Brain microvascular endothelial cell (primary cell): ENCODE measurements at regions not wholly inside any gene's neighbourhood (a gene's known extent, or its start where the extent isn't known, plus 50 kb on each side); places are given as distances from the start of the nearest gene placed in this dataset.

Source experiments
- DNase-seq: peaks from one replicate; pipeline ENCODE4 v3.0.0-alpha.2; 2020
- H3K27ac ChIP-seq: fragments of 250-450 bp; sonication (Bioruptor Pico); 2 replicates; pipeline ENCODE4 v1.5.1; 2020; ENCODE audit warnings: mild to moderate bottlenecking, moderate library complexity
- H3K27me3 ChIP-seq: fragments of 250-450 bp; sonication (Bioruptor Pico); replicated peaks from 2 replicates; pipeline ENCODE4 v1.5.1; 2020; ENCODE audit warnings: mild to moderate bottlenecking
- H3K36me3 ChIP-seq: fragments of 250-450 bp; sonication (Bioruptor Pico); replicated peaks from 2 replicates; pipeline ENCODE4 v1.5.1; 2020; ENCODE audit warnings: mild to moderate bottlenecking
- H3K4me3 ChIP-seq: 2 replicates; pipeline ENCODE4 v1.5.1; 2011; ENCODE audit warnings: low read depth, mild to moderate bottlenecking, control low read depth, low read length, moderate library complexity
- in situ Hi-C: cut with HindIII; loops from 2 replicates; pipeline ENCODE4 v1.10.0; 2017; ENCODE audit warnings: low sequenced_read_pairs, low pct_ligation_motif_present
- TF ChIP-seq, protein P1 (sequence below): IDR thresholded peaks from 2 replicates; pipeline ENCODE4 v1.5.1; 2011; ENCODE audit warnings: low read depth, mild to moderate bottlenecking, moderate library complexity, low read length, control low read depth, inconsistent platforms; ENCODE audit errors: missing control alignments

DNA sequence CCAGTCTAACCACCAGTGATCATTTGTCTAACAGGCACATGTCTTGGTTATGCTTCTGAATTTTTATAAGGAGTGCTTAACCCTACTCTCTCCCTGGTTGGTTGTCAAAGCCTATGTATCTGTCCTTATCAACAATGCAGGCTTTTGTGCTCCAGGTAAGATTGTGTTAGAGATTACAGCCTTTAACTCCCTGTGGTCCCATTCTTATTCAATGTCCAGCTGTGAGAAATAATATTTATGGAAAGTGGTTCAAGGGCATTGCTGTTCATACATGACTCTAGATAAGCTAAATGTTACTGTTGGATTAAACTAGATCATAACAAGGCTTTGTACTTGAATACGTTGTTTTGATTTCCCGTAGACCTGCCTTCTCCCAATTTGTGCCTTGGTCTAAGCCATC lies 146.1 kb upstream of the TSC22D2 start:
- in situ Hi-C loops: no loop called here
- no peaks in the 10 kb centered on the region for H3K27me3 ChIP-seq
- H3K4me3 ChIP-seq: no peak overlapping the region
- TF ChIP-seq, protein P1, sequence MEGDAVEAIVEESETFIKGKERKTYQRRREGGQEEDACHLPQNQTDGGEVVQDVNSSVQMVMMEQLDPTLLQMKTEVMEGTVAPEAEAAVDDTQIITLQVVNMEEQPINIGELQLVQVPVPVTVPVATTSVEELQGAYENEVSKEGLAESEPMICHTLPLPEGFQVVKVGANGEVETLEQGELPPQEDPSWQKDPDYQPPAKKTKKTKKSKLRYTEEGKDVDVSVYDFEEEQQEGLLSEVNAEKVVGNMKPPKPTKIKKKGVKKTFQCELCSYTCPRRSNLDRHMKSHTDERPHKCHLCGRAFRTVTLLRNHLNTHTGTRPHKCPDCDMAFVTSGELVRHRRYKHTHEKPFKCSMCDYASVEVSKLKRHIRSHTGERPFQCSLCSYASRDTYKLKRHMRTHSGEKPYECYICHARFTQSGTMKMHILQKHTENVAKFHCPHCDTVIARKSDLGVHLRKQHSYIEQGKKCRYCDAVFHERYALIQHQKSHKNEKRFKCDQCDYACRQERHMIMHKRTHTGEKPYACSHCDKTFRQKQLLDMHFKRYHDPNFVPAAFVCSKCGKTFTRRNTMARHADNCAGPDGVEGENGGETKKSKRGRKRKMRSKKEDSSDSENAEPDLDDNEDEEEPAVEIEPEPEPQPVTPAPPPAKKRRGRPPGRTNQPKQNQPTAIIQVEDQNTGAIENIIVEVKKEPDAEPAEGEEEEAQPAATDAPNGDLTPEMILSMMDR: no peak
- no peak for DNase-seq
- no peaks in the 10 kb centered on the region for H3K36me3 ChIP-seq
- no peak overlapping the region for H3K27ac ChIP-seq

DNA sequence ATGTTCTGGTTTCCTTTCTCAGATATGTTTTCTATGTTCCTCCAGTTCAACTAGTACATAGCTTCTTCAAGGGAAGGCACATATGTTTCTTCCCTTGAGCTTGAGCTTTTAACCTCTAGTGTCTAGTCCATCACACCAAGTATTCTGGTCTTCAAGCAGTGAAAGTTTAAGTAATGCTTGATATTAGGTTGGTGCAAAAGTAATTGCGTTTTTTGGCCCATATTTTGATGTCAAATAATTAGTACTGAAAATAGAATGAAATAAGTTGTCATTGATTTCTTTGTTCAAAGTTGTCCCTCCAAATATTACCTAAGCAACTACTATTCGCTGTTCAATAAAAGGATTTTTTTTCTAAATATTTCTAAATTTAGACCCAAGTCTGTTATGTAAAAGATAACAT lies 146.7 kb upstream of the TSC22D2 start:
- no peak for DNase-seq
- TF ChIP-seq, protein P1: no peak
- Histone ChIP-seq H3K27me3 (no peaks in the 10 kb centered on the region), H3K36me3 (no peaks in the 10 kb centered on the region), H3K4me3 (no peak overlapping the region), H3K27ac (no peak overlapping the region)
- in situ Hi-C loops: no loop called here

DNA sequence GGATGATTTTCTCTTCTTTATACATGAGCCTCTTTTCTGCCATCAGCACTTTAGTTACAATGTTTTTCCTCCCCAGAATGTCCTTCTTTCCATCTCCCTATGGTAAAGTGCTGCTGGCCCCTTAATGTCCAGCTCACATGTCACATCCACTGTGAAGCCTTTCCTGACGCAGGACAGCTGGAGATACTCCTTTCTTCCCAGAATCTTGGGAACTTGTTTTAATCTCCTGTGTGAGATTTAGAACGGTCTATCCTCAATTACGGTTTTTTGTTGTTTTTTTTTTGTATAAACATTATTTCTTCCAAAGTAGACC lies 147.7 kb upstream of the TSC22D2 start:
- no peak for DNase-seq
- Histone ChIP-seq H3K27ac (no peak overlapping the region), H3K27me3 (no peaks in the 10 kb centered on the region), H3K36me3 (no peaks in the 10 kb centered on the region), H3K4me3 (no peak overlapping the region)
- in situ Hi-C loops: no loop called here
- TF ChIP-seq, protein P1: no peak

DNA sequence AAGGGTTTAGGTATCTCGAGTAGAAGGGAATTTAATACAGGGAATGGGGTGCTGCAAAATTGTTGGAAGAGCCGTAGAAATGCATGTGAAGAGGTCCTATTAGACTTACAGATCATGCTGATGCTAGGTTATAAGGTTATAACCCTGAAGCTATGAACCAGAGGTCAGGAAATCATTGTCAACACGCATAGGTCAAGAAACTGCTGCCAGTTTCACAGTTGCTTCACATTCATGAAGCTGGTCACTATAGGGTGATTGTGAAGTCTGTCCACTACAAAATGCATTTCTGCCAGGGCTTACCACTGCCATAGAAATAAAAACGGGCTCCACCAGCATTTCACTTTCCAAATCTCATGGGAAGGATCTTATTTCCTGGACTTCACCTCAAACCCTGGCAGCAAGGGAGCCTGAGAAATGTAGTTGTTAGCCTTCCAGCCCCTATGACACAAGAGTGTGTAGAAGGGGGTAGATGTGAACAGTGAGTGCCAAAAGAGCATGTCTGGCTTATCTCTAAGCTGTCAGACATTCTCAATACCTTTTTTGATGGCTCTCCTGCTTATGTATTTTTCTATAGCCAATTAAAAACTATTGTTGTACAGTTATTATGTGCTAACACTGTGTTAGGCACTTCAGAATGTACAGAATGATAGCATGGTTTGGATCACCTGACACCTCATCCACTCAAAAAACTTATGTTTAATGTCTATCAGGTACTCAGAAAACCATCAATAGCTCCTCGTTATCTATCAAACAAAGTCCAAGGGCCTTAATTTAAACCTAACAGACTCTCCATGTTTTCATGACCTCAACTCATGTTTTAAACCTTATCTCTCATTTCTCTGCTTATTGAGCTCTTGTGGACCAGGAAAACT lies 148.3 kb upstream of the TSC22D2 start:
- no peaks in the 10 kb centered on the region for H3K36me3 ChIP-seq
- TF ChIP-seq, protein P1: no peak
- in situ Hi-C loops: no loop called here
- H3K27ac ChIP-seq: no peak overlapping the region
- no peak overlapping the region for H3K4me3 ChIP-seq
- H3K27me3 ChIP-seq: no peaks in the 10 kb centered on the region
- no peak for DNase-seq

DNA sequence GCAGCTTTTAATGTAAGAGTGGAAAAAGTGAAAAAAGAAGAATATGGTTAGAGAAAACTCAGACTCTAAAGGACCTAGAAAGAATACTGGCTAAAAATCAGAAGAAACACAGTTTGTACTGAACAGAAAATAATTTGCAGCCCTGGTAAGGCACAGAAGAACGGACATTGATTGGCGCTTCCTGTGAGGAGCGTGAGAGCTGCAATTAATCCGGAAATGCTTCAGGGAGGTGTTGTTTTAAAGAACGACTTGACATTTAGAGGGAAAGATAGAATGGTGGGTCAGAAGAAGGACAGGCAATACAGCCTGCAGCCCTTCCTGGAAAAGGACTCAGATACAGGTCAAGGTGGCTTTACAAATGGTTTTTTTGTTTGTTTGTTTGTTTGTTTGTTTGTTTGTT lies 151.3 kb upstream of the TSC22D2 start:
- no peak overlapping the region for H3K4me3 ChIP-seq
- no peak overlapping the region for H3K27ac ChIP-seq
- in situ Hi-C loops: no loop called here
- TF ChIP-seq, protein P1: no peak
- no peak for DNase-seq
- no peaks in the 10 kb centered on the region for H3K27me3 ChIP-seq
- H3K36me3 ChIP-seq: no peaks in the 10 kb centered on the region

DNA sequence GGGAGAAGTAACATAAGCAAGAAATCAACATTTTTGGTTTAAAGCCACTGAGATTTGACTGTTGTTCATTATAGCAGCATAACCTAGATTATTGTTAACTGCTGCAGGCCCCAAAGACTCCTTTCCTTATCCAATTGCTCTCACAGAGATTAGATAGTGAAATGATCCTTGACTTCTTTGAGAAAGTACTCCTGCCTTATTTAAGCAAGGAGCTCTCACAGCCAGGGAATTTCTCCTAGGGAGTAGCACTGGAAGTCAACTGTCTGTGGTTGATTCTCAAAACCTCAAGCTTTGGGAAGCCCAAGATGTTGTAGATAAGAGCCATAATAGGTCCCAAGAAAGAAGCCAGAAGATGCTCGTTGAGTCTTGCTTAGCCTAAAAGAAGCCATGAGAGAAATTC lies 151.8 kb upstream of the TSC22D2 start:
- Histone ChIP-seq H3K4me3 (no peak overlapping the region), H3K27me3 (no peaks in the 10 kb centered on the region), H3K27ac (no peak overlapping the region), H3K36me3 (no peaks in the 10 kb centered on the region)
- in situ Hi-C loops: no loop called here
- no peak for DNase-seq
- TF ChIP-seq, protein P1: no peak
